Large intestine (tissue), 3 donors: ENCODE measurements at regions not wholly inside any gene's neighbourhood (a gene's known extent, or its start where the extent isn't known, plus 50 kb on each side); places are given as distances from the start of the nearest gene placed in this dataset.

Source experiments
- DNase-seq, 2 donors: peaks; one replicate each; pipeline versions ENCODE4 v3.0.0 to v3.0.0-alpha.2; 2013
- H3K27ac ChIP-seq: one replicate; pipeline ENCODE4 v1.5.1; 2013; ENCODE audit warnings: low read length
- H3K27me3 ChIP-seq: 2 replicates; pipeline ENCODE4 v1.6.1; 2013; ENCODE audit warnings: low read length; ENCODE audit not compliant: control insufficient read depth, insufficient read depth
- H3K36me3 ChIP-seq: 2 replicates; pipeline ENCODE4 v1.6.1; 2013; ENCODE audit warnings: low read length; ENCODE audit not compliant: control insufficient read depth, insufficient read depth
- H3K4me1 ChIP-seq: one replicate; pipeline ENCODE4 v1.6.1; 2013; ENCODE audit warnings: low read length; ENCODE audit not compliant: control insufficient read depth, insufficient read depth
- H3K4me3 ChIP-seq: one replicate; pipeline ENCODE4 v1.5.1; 2013; ENCODE audit warnings: low read length
- H3K9me3 ChIP-seq: one replicate; pipeline ENCODE4 v1.6.1; 2013; ENCODE audit warnings: mild to moderate bottlenecking, low read depth, low read length, moderate library complexity; ENCODE audit not compliant: control insufficient read depth
- WGBS: methylation state at CpG from one replicate; pipeline ENCODE4 v1.1.5; 2013; ENCODE audit warnings: low lambda C conversion rate; ENCODE audit not compliant: insufficient coverage; 5-methylcytosine and 5-hydroxymethylcytosine counted together

- no peaks in the 10 kb centered on the region for H3K9me3 ChIP-seq
- H3K4me3 ChIP-seq = no peak overlapping the region
- H3K27ac ChIP-seq = no peak overlapping the region
- DNase-seq = no peak
- no peaks in the 10 kb centered on the region for H3K36me3 ChIP-seq
- H3K4me1 ChIP-seq = no peaks in the 10 kb centered on the region
- H3K27me3 ChIP-seq = no peaks in the 10 kb centered on the region
- 93% methylated on average over 3 of the region's 3 CpGs for whole genome bisulfite sequencing
Measured at GRCh38 chr14:49314737-49315136, 271.4 kb downstream of the RPS29 start.

DNA sequence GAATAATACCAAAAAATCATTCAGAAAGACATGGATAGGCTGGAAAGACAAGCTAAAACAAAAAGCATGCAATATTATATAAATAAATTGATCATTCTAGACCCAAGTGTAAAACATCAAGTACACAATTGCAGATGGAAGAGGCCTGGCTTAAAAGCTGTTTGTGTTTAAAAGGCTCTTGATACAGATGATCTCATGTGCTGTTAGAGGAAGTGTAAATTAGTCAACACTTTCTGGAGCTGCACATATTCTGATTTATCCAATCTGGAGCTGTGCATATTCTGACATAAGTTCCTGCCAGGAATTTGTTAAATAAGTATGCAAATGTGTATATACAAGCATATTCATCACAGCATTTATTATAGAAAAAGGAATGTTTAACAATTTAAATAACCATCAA, 273.1 kb downstream of the RPS29 start:
- H3K27me3 ChIP-seq = no peaks in the 10 kb centered on the region
- no peak overlapping the region for H3K4me3 ChIP-seq
- no peak for DNase-seq
- H3K36me3 ChIP-seq = no peaks in the 10 kb centered on the region
- no peak overlapping the region for H3K27ac ChIP-seq
- no peaks in the 10 kb centered on the region for H3K9me3 ChIP-seq
- no peaks in the 10 kb centered on the region for H3K4me1 ChIP-seq

DNA sequence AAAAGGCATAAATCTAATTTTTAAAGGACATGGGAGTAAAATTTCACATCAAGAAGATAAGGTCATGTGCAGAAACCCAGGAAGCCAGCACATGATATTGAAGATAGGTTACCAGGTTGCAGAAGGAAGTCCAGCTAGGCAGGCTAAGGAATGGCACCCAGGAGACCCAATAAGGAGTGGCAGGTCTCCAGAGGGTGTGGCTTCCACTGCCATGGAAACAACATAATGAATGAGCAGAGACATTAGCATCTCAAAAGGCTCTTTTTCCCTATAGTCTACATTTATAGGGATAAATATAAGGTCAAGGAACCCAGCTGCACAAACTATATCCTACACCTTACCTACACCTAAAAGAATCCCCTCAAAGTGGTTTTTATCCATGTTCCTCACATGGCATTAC, 275.9 kb downstream of the RPS29 start:
- Histone ChIP-seq H3K27ac (no peak overlapping the region), H3K4me3 (no peak overlapping the region), H3K36me3 (no peaks in the 10 kb centered on the region), H3K9me3 (no peaks in the 10 kb centered on the region), H3K4me1 (no peaks in the 10 kb centered on the region), H3K27me3 (no peaks in the 10 kb centered on the region)
- no peak for DNase-seq

GRCh38 chr14:49306152-49306751, 279.9 kb downstream of the RPS29 start:
- no peak overlapping the region for H3K4me3 ChIP-seq
- H3K4me1 ChIP-seq = no peaks in the 10 kb centered on the region
- H3K9me3 ChIP-seq = no peaks in the 10 kb centered on the region
- DNase-seq = no peak
- WGBS = no CpG with 5 or more reads among the region's 1 CpG
- H3K36me3 ChIP-seq = no peaks in the 10 kb centered on the region
- no peak overlapping the region for H3K27ac ChIP-seq
- no peaks in the 10 kb centered on the region for H3K27me3 ChIP-seq

DNA sequence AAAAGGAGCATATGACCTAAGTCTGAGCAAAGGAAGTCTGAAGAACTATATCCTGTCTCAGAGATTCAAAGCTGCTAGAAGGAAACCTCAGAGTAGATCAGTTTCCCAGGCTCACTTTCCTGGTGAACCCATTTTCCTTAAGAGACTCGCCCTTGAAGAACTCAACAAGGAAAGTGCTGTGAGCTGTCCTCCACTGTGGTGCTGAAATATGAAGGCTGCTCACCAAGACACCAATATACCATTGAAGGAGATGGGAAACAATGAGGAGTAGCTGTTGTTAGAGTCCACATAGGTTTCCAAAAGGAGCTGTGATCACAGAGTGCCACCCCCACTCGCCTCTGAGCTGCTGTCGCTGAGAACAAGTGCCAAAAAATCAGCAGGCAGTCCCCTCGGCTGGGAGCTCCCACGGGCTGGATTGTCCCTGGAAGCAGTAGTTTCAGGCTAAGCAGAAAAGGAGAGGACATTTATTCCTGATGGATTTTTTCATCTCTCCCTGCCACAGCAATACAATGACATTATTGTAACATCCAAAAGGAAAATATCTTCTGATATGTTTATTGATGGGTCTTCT, 282.1 kb downstream of the RPS29 start:
- Histone ChIP-seq H3K27ac (no peak overlapping the region), H3K36me3 (no peaks in the 10 kb centered on the region), H3K4me1 (no peaks in the 10 kb centered on the region), H3K27me3 (no peaks in the 10 kb centered on the region), H3K4me3 (no peak overlapping the region), H3K9me3 (no peaks in the 10 kb centered on the region)
- peak; percentile 9 to 27 for DNase-seq
- no CpG with 5 or more reads among the region's 5 CpGs for WGBS

GRCh38 chr14:49297102-49297501, 289.1 kb downstream of the RPS29 start:
- WGBS = no CpG with 5 or more reads among the region's 3 CpGs
- DNase-seq = no peak
- H3K27ac ChIP-seq = no peak overlapping the region
- H3K36me3 ChIP-seq = no peaks in the 10 kb centered on the region
- H3K9me3 ChIP-seq = no peaks in the 10 kb centered on the region
- no peaks in the 10 kb centered on the region for H3K4me1 ChIP-seq
- H3K4me3 ChIP-seq = no peak overlapping the region
- H3K27me3 ChIP-seq = no peaks in the 10 kb centered on the region

- DNase-seq = no peak
- Histone ChIP-seq H3K4me3 (no peak overlapping the region), H3K9me3 (no peaks in the 10 kb centered on the region), H3K27me3 (no peaks in the 10 kb centered on the region), H3K27ac (no peak overlapping the region), H3K4me1 (no peaks in the 10 kb centered on the region), H3K36me3 (no peaks in the 10 kb centered on the region)
- no CpG with 5 or more reads among the region's 5 CpGs for WGBS
Measured at GRCh38 chr14:49294621-49295148, 291.5 kb downstream of the RPS29 start.

GRCh38 chr14:49287004-49287403, 299.2 kb downstream of the RPS29 start:
- Histone ChIP-seq H3K36me3 (no peaks in the 10 kb centered on the region), H3K9me3 (no peaks in the 10 kb centered on the region), H3K4me1 (no peaks in the 10 kb centered on the region), H3K27me3 (no peaks in the 10 kb centered on the region), H3K27ac (no peak overlapping the region), H3K4me3 (no peak overlapping the region)
- DNase-seq = no peak
- 56% methylated on average over 1 of the region's 5 CpGs for WGBS

GRCh38 chr14:49286257-49286983, 299.8 kb downstream of the RPS29 start:
- no peak for DNase-seq
- no peaks in the 10 kb centered on the region for H3K27me3 ChIP-seq
- no CpG with 5 or more reads among the region's 1 CpG for WGBS
- no peak overlapping the region for H3K27ac ChIP-seq
- no peak overlapping the region for H3K4me3 ChIP-seq
- no peaks in the 10 kb centered on the region for H3K9me3 ChIP-seq
- H3K4me1 ChIP-seq = no peaks in the 10 kb centered on the region
- H3K36me3 ChIP-seq = no peaks in the 10 kb centered on the region

DNA sequence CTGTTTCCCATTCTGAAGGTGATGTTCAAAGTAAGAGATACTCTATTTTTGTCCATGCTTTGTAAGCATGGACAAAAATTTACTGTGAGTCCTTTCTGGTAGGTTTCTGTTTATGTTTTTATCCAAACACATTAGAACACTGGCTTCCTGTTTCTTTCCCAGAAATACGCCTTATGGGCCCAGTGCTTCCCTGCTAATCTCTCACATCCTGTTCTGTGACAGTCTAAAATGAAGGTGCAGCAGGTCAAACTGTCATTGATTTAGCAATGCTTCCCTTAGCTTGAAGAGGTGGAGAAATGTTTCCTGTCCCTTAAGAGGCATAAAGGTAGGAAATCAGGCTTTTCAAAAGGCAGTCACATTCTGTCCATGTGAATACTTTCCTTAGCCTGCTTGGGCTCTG, 305.6 kb downstream of the RPS29 start:
- H3K9me3 ChIP-seq = no peaks in the 10 kb centered on the region

GRCh38 chr14:49250517-49250916, 335.7 kb downstream of the RPS29 start:
- no peak for DNase-seq
- no peaks in the 10 kb centered on the region for H3K4me1 ChIP-seq
- H3K27me3 ChIP-seq = no peaks in the 10 kb centered on the region
- H3K27ac ChIP-seq = no peak overlapping the region
- H3K36me3 ChIP-seq = no peaks in the 10 kb centered on the region
- no peaks in the 10 kb centered on the region for H3K9me3 ChIP-seq
- no CpG with 5 or more reads among the region's 6 CpGs for WGBS
- no peak overlapping the region for H3K4me3 ChIP-seq

More for the DNA sequence above, 305.6 kb downstream of the RPS29 start:
- Histone ChIP-seq H3K27ac (no peak overlapping the region), H3K4me3 (no peak overlapping the region), H3K36me3 (no peaks in the 10 kb centered on the region), H3K4me1 (no peaks in the 10 kb centered on the region), H3K27me3 (no peaks in the 10 kb centered on the region)
- WGBS = no CpG with 5 or more reads among the region's 1 CpG
- DNase-seq = no peak
